HEK293T (cell line): ENCODE measurements at regions not wholly inside any gene's neighbourhood (a gene's known extent, or its start where the extent isn't known, plus 50 kb on each side); places are given as distances from the start of the nearest gene placed in this dataset.

Source experiments
- ARNT ChIP-seq: fragments of 450-650 bp; IDR thresholded peaks from 2 replicates; pipeline ENCODE4 v1.6.1; 2017; ENCODE audit warnings: mild to moderate bottlenecking
- BHLHE40 ChIP-seq: fragments of 450-650 bp; IDR thresholded peaks from 2 replicates; pipeline ENCODE4 v1.6.1; 2016; ENCODE audit warnings: mild to moderate bottlenecking, moderate library complexity, borderline replicate concordance
- ELF4 ChIP-seq: fragments of 450-650 bp; IDR thresholded peaks from 2 replicates; pipeline ENCODE4 v1.6.1; 2017; ENCODE audit warnings: antibody characterized with exemption
- FOXA1 ChIP-seq: fragments of 450-650 bp; IDR thresholded peaks from 2 replicates; pipeline ENCODE4 v1.6.1; 2016; ENCODE audit warnings: mild to moderate bottlenecking
- FOXK2 ChIP-seq: fragments of 450-650 bp; IDR thresholded peaks from 2 replicates; pipeline ENCODE4 v1.6.1; 2016; ENCODE audit warnings: mild to moderate bottlenecking
- FOXM1 ChIP-seq: fragments of 450-650 bp; IDR thresholded peaks from 2 replicates; pipeline ENCODE4 v1.6.1; 2017; ENCODE audit warnings: mild to moderate bottlenecking, borderline replicate concordance
- HDGF ChIP-seq: fragments of 450-650 bp; IDR thresholded peaks from 2 replicates; pipeline ENCODE4 v1.6.1; 2017; ENCODE audit warnings: antibody characterized with exemption, borderline replicate concordance
- L3MBTL2 ChIP-seq: fragments of 450-650 bp; conservative IDR thresholded peaks from 2 replicates; pipeline ENCODE4 v1.6.1; 2016; ENCODE audit warnings: mild to moderate bottlenecking
- LEF1 ChIP-seq: fragments of 450-650 bp; IDR thresholded peaks from 2 replicates; pipeline ENCODE4 v1.6.1; 2017; ENCODE audit warnings: mild to moderate bottlenecking, borderline replicate concordance
- NFRKB ChIP-seq: fragments of 450-650 bp; IDR thresholded peaks from 2 replicates; pipeline ENCODE4 v1.6.1; 2016; ENCODE audit warnings: mild to moderate bottlenecking, moderate library complexity
- SP1 ChIP-seq: fragments of 450-650 bp; IDR thresholded peaks from 2 replicates; pipeline ENCODE4 v1.6.1; 2017
- SUZ12 ChIP-seq: fragments of 450-650 bp; IDR thresholded peaks from 2 replicates; pipeline ENCODE4 v1.6.1; 2016; ENCODE audit warnings: mild to moderate bottlenecking
- TARDBP ChIP-seq: fragments of 450-650 bp; IDR thresholded peaks from 2 replicates; pipeline ENCODE4 v1.6.1; 2016
- ZNF384 ChIP-seq: fragments of 450-650 bp; IDR thresholded peaks from 2 replicates; pipeline ENCODE4 v1.6.1; 2016

GRCh38 chr22:48475661-48476345, 1351.9 kb downstream of the BRD1 start:
- no peak for TF ChIP-seq ARNT
- no peak for TF ChIP-seq BHLHE40
- no peak for TF ChIP-seq ZNF384
- no peak for TF ChIP-seq SP1
- TF ChIP-seq TARDBP = no peak
- no peak for TF ChIP-seq HDGF
- TF ChIP-seq FOXM1 = no peak
- no peak for TF ChIP-seq SUZ12
- TF ChIP-seq FOXK2 = no peak
- TF ChIP-seq FOXA1 = no peak
- no peak for TF ChIP-seq LEF1
- TF ChIP-seq NFRKB = no peak
- TF ChIP-seq ELF4 = no peak
- no peak for TF ChIP-seq L3MBTL2
